ENCODE measurements at regions not wholly inside any gene's neighbourhood (a gene's known extent, or its start where the extent isn't known, plus 50 kb on each side); places are given as distances from the start of the nearest gene placed in this dataset.

DNA sequence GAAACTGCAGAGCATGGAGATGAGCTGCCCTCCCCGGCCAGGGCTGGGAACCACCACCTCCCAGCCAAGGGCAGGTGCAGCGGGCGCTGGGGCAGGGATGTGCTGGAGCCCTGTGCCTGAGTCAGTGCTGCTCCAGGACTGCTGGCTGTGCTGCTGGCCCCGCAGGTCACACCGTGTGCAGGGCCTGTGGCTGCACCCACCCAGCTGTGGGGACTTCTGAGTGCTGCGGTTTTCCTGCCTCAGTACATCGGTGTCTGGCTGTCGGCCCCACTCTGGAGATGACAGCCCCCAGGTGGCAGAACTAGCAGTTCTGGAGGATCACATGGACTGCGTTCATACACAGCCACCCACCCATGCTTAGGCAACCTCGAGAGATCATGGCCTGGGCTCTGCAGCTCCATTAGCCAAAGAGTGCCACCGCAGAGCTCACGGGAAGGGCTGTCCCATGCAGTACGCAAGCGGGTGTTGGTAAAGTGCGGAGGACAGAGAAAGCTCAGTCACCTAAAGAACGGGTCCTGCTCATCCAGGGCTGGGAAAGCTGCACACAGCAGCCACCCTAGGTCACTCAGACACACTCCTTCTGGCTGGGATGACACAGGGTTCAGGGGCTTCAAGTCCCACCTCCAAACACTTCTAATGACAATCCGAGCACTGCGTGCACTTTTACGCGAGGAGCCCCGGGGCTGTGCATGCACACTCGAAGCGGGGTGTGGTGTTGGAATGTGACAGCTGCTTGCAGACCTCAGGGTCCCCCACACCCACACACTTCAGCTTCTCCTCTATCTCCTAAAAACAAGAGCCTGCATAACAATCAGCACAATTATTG, 198.1 kb upstream of the PPP2R2D start:
- Histone ChIP-seq H3K4me1 (ENCODE audit: control insufficient read depth, insufficient read depth, low read length) (no peaks in the 10 kb centered on the region), H3K9ac (ENCODE audit: control insufficient read depth, insufficient read depth, low read length) (no peak overlapping the region), H3K27ac (ENCODE audit: control insufficient read depth, insufficient read depth) (no peak overlapping the region), H3K4me2 (ENCODE audit: control insufficient read depth, insufficient read depth) (no peak overlapping the region), H3K27me3 (replicated peaks in 1 of 2; ENCODE audit: control insufficient read depth in 2 of 2, insufficient read depth in 2 of 2, low read length in 1 of 2) (no peaks in the 10 kb centered on the region), H3K9me3 (replicated peaks; ENCODE audit: control insufficient read depth, insufficient read depth, low read length) (no peaks in the 10 kb centered on the region; the same call in 2 of the 3 replicates), H3K4me3 (no peak overlapping the region), H3K36me3 (ENCODE audit: control insufficient read depth in 2 of 2, insufficient read depth in 2 of 2, low read length in 1 of 2) (no peaks in the 10 kb centered on the region), H2AFZ (ENCODE audit: control insufficient read depth, low read depth, low read length) (no peak overlapping the region), H3K79me2 (ENCODE audit: control insufficient read depth, insufficient read depth, low read length) (no peaks in the 10 kb centered on the region), H4K20me1 (ENCODE audit: control insufficient read depth, insufficient read depth) (no peaks in the 10 kb centered on the region)
- DNase-seq (ENCODE audit: low read depth, low spot score) (no peak), ATAC-seq (no peak), FAIRE-seq (no peak)
- intact Hi-C loops (cut with micrococcal nuclease; ENCODE audit: unreplicated experiment) (no loop called here), in situ Hi-C loops (cut with MboI) (no loop called here)
- RAD21 ChIA-PET (ENCODE audit: unreplicated experiment), result no interaction called here
- POLR2A ChIA-PET, result no interaction called here
- SMC1A ChIA-PET (ENCODE audit: uncharacterized antibody, unreplicated experiment), result no interaction called here
- CTCF ChIA-PET, result no interaction called here
- 39% methylated on average over 23 of the region's 23 CpGs for WGBS (ENCODE audit: insufficient coverage, insufficient replicate concordance, low lambda C conversion rate, missing lambda C conversion rate)
- no TSS peak for BruUV-seq (replicated peaks)
- TF ChIP-seq TCF12 (IDR thresholded peaks at IDR 0.05; ENCODE audit: low read depth, low read length) (no peak), RUNX3 (IDR thresholded peaks at IDR 0.05; ENCODE audit: low read length) (no peak), TCF3 (IDR thresholded peaks at IDR 0.05; ENCODE audit: borderline replicate concordance, insufficient read depth, low read depth, low read length) (no peak), ELK1 (IDR thresholded peaks at IDR 0.05; ENCODE audit: low read depth, low read length) (no peak), CTCF (IDR thresholded peaks at IDR 0.05 in 2 of 3, conservative IDR thresholded peaks at IDR 0.05 in 1 of 3; ENCODE audit: control insufficient read depth in 2 of 3, extremely low read depth in 1 of 3, insufficient read depth in 1 of 3, low read depth in 3 of 3, low read length in 3 of 3) (no peak), CHD1 (IDR thresholded peaks at IDR 0.05; ENCODE audit: low read depth, low read length) (no peak), MLLT1 (IDR thresholded peaks at IDR 0.05) (no peak), ZBTB40 (IDR thresholded peaks at IDR 0.05; ENCODE audit: borderline replicate concordance) (no peak), YY1 (IDR thresholded peaks at IDR 0.05; ENCODE audit: low read depth, low read length) (no peak), RCOR1 (conservative IDR thresholded peaks at IDR 0.05; ENCODE audit: low read depth, low read length) (no peak), MTA2 (IDR thresholded peaks at IDR 0.05; ENCODE audit: low read depth) (no peak)
